SJSA1 (cell line): ENCODE measurements at regions not wholly inside any gene's neighbourhood (a gene's known extent, or its start where the extent isn't known, plus 50 kb on each side); places are given as distances from the start of the nearest gene placed in this dataset.

Experiments used
- DNase-seq, 2 experiments: peaks; one replicate each; pipeline ENCODE4 v3.0.0-alpha.2; 2015 to 2020; ENCODE audit warnings: low spot score in 2 of 2, low read depth in 1 of 2
- H3K27ac ChIP-seq: fragments of 250-450 bp; sonication (Bioruptor Pico); 2 replicates; pipeline ENCODE4 v1.5.1; 2020; ENCODE audit warnings: mild to moderate bottlenecking, moderate library complexity
- H3K27me3 ChIP-seq: fragments of 250-450 bp; sonication (Bioruptor Pico); replicated peaks from 2 replicates; pipeline ENCODE4 v1.5.1; 2020; ENCODE audit warnings: mild to moderate bottlenecking, moderate library complexity
- H3K36me3 ChIP-seq: fragments of 250-450 bp; sonication (Bioruptor Pico); 2 replicates; pipeline ENCODE4 v1.5.1; 2020; ENCODE audit warnings: mild to moderate bottlenecking
- H3K4me1 ChIP-seq: fragments of 250-450 bp; sonication (Bioruptor Pico); replicated peaks from 2 replicates; pipeline ENCODE4 v1.6.1; 2021; ENCODE audit warnings: mild to moderate bottlenecking
- H3K4me3 ChIP-seq: fragments of 250-450 bp; sonication (Bioruptor Pico); 2 replicates; pipeline ENCODE4 v1.5.1; 2020; ENCODE audit warnings: mild to moderate bottlenecking
- H3K9me3 ChIP-seq: fragments of 250-450 bp; sonication (Bioruptor Pico); replicated peaks from 2 replicates; pipeline ENCODE4 v1.5.1; 2020; ENCODE audit warnings: mild to moderate bottlenecking

DNA sequence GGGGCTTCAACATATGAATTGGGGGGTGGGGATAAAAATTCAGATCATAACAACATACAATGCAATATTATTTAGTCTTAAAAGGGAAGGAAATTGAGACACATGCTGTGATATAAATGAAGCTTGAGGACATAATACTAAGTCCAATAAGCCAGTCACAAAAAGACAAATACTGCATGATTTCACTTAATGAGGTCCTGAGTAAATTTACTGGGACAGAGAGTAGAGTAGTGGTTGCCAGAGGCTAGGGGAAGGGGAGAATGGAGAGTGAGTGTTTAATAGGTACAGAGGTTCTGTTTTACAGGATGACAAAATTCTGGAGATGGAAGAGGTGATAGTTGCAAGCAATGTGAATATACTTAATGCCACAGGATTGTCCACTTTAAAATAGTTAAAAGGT, 89.2 kb upstream of the RAPGEF2 start:
- H3K4me1 ChIP-seq, result no peaks in the 10 kb centered on the region; the same call in 1 of the 2 replicates
- no peaks in the 10 kb centered on the region for H3K9me3 ChIP-seq
- DNase-seq, result no peak
- no peak overlapping the region for H3K4me3 ChIP-seq
- H3K36me3 ChIP-seq, result no peaks in the 10 kb centered on the region
- no peak overlapping the region for H3K27ac ChIP-seq
- no peaks in the 10 kb centered on the region for H3K27me3 ChIP-seq

DNA sequence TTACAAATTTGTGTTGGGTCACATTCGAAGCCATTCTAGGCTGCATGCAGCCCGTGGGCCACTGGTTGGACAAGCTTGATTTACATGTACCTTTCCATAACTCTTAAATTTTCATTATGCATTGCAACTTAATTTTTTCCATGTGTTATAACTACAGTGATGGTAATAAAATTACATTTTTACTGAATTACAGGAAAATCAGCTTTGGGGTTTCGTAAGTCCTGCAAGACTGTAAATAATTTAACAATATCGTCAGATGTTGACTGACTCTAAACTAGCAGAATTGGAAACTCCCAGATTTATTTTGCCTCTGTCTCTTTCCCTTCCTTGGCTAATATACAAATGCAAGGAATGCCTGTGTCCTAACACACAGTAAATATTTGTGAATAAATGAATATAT, 88.0 kb upstream of the RAPGEF2 start:
- no peak for DNase-seq
- H3K27ac ChIP-seq, result no peak overlapping the region

DNA sequence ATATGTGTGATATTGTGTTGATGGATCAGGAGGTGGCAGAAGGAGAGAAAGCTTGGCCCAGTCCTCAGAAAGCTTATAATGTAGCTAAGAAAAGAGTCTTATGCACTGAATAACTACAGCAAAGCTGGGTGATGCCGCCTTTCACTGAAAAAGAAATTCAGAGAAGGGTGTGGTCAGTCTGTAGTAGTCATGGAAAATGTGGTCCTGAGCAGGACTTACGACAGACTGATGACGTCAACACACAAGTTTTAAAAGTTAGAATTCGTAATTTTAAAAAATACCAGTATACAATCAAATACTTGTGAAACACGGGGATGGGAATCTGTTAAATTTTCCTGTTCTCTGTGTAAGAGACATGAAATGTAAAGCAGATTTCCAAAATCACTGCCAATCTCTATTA, 87.0 kb upstream of the RAPGEF2 start:
- DNase-seq, result no peak
- H3K4me3 ChIP-seq, result no peak overlapping the region
- no peaks in the 10 kb centered on the region; the same call in 1 of the 2 replicates for H3K4me1 ChIP-seq
- H3K27ac ChIP-seq, result no peak overlapping the region
- no peaks in the 10 kb centered on the region for H3K9me3 ChIP-seq
- H3K36me3 ChIP-seq, result no peaks in the 10 kb centered on the region
- H3K27me3 ChIP-seq, result no peaks in the 10 kb centered on the region

More for the DNA sequence above, 88.0 kb upstream of the RAPGEF2 start:
- Histone ChIP-seq H3K36me3 (no peaks in the 10 kb centered on the region), H3K9me3 (no peaks in the 10 kb centered on the region), H3K4me1 (no peaks in the 10 kb centered on the region; the same call in 1 of the 2 replicates), H3K27me3 (no peaks in the 10 kb centered on the region), H3K4me3 (no peak overlapping the region)

DNA sequence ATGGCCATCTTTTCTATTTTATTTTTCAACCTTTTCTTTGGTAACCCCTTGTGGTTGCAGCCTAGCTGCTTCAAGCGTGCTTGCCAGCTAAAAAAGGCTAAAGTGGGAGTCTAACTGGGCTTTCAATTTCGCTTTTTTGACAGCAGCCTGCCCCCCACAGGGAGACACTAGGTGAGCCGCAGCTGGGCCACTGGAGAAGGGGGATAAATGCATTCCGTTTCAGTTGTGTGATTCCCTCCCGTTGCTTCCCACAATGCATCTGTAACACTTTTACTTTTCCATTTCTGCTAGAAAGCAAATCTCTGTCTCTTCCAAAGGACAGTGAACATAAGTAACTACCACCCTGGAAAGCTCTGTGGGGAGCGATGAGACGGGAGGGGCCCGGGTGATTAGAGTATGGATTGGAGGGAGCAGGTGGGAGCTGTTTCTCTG, 86.3 kb upstream of the RAPGEF2 start:
- DNase-seq, result peak in 1 of 2 experiments; percentile 16
- Histone ChIP-seq H3K27ac (no peak overlapping the region), H3K4me3 (no peak overlapping the region), H3K9me3 (no peaks in the 10 kb centered on the region), H3K4me1 (no peaks in the 10 kb centered on the region; the same call in 1 of the 2 replicates), H3K36me3 (no peaks in the 10 kb centered on the region), H3K27me3 (no peaks in the 10 kb centered on the region)

DNA sequence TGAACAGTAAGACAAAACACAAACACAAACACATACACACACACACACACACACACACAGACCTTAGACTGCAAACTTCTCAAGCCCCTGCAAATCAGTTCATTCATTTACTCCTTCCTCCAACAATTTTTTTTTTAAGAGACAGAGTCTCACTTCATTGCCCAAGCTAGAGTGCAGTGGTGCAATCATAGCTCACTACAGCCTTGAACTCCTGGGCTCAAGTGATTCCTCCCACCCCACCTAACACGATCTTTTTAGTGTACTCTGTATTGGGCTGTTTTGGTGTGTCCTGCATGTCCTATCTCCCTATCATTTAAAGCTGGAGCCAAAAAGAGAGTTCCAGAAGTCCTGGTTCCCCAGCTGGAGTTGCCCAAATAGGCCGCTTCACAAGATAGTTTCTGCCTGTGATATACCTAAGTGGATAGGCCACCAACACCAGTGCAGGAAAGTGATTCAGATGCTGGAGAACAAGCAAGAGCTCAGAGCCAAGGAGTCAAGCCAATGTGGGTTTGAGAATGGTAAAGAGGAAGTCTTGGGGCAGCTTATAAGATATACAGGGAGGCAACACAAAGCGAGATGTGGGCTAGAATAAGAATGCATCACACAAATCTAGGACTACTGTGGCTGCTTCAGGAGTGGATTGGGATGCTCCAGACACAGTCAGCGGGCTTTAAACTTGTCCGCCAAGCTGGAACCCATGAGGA, 85.4 kb upstream of the RAPGEF2 start:
- Histone ChIP-seq H3K4me1 (no peaks in the 10 kb centered on the region; the same call in 1 of the 2 replicates), H3K36me3 (no peaks in the 10 kb centered on the region), H3K9me3 (no peaks in the 10 kb centered on the region), H3K27ac (no peak overlapping the region), H3K27me3 (no peaks in the 10 kb centered on the region), H3K4me3 (no peak overlapping the region)
- DNase-seq, result no peak

DNA sequence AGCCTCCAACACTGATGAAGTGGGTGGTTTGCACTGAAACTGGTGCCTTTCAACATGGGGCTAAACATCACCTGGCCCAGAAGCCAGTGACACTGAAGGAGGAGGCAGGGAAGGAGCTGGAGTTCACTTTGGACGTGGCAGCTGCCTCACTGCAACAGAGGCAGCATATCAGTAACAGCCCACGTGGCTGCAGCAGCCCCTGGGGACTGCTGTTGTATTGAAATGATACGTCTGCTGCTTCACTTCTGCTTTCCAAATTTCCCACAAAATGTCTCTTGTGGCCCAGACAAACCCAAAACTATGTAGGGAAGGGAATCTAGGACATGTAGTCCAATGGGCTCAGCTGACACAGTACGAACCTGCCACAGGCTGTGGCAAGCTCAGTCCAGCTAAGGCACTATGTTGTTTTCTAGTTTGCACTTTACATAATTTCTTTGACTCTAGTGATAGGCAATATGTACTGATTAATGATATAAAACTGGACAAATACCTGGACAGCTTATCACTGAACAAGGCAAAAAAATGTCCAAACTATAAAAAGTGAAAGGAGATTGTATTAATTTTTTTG, 84.7 kb upstream of the RAPGEF2 start:
- Histone ChIP-seq H3K27ac (no peak overlapping the region), H3K4me3 (no peak overlapping the region), H3K36me3 (no peaks in the 10 kb centered on the region), H3K4me1 (no peaks in the 10 kb centered on the region; the same call in 1 of the 2 replicates), H3K27me3 (no peaks in the 10 kb centered on the region), H3K9me3 (no peaks in the 10 kb centered on the region)
- DNase-seq, result no peak

DNA sequence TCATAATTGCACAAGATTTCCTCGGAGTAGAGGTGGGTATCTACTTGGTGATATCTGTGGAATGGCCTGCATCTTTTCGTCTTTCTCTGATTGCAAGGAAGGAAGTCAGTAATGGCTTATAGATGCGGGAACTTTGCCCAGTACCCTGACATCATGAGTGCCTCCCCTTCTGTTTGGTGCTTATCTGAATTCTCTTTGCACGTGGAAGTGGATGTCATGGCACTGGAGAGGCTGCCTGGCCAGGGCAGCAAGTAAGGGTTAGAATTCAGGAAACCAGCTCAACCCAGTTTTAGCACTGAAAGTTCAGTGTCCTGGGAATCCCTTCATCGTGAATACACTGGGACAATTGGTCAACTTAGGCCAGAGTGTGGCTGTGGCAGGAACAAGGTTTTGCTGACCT, 83.5 kb upstream of the RAPGEF2 start:
- H3K4me3 ChIP-seq, result no peak overlapping the region
- DNase-seq, result no peak
- H3K36me3 ChIP-seq, result no peaks in the 10 kb centered on the region
- H3K27ac ChIP-seq, result no peak overlapping the region
- H3K4me1 ChIP-seq, result no peaks in the 10 kb centered on the region; the same call in 1 of the 2 replicates
- no peaks in the 10 kb centered on the region for H3K27me3 ChIP-seq
- H3K9me3 ChIP-seq, result no peaks in the 10 kb centered on the region

DNA sequence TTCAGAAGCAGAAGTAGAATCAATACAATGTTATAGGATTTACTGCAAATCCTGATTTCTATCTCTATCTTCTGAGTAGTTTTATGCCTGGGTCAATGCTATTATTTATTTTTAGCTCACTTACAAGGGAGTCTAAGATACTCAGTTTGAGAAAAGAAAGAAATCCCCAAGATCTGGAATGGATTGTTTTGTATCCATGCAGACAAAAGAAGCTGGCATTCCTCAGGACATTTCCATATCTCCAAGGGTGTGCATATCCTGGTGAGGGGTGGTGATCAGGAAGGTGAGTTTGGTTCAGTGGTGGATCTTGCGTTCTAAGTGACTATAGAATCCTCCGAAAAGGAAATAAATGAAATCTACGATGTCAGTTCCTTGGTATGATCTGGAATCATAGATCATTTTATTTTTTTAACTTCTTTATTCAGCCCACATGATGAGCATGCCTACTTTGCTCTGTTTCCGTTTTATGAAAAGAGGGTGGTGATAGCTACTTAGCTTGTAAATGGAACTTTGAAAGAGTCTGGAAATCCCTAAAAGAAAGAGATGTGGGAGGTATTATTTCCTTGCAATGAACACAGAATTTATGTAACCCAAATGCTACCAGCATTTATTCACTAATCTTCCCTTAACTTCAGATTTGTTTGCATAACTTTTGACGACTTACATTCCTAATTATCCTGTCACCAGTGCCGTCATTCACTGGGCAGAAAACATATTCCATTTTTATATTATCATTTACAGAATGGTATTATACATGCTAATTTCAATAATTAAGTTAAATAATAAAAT, 81.1 kb upstream of the RAPGEF2 start:
- no peaks in the 10 kb centered on the region for H3K27me3 ChIP-seq
- H3K36me3 ChIP-seq, result no peaks in the 10 kb centered on the region
- no peak overlapping the region for H3K4me3 ChIP-seq
- no peak overlapping the region for H3K27ac ChIP-seq
- no peaks in the 10 kb centered on the region for H3K9me3 ChIP-seq
- H3K4me1 ChIP-seq, result no peaks in the 10 kb centered on the region
- DNase-seq, result no peak

DNA sequence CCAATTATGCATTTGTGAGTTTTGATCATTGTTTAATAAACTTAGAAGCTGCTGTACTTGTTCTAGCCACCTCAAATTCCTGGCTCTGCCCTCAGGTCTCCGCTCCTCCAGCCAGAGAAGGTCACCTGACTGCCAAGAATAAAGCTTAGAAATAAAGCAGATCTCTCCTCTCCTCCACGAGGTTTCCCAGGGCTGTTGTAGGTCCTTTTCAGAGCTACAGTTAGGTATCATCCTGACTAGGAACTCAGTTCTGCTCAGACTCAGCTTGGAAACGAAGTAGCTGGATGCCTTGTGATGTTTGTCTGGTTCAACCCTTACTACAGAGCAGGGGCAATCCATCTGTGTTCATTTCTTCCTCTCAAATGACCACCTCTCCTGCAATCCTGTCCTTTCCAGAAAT, 79.1 kb upstream of the RAPGEF2 start:
- no peak overlapping the region for H3K27ac ChIP-seq
- H3K36me3 ChIP-seq, result no peaks in the 10 kb centered on the region
- no peaks in the 10 kb centered on the region for H3K9me3 ChIP-seq

DNA sequence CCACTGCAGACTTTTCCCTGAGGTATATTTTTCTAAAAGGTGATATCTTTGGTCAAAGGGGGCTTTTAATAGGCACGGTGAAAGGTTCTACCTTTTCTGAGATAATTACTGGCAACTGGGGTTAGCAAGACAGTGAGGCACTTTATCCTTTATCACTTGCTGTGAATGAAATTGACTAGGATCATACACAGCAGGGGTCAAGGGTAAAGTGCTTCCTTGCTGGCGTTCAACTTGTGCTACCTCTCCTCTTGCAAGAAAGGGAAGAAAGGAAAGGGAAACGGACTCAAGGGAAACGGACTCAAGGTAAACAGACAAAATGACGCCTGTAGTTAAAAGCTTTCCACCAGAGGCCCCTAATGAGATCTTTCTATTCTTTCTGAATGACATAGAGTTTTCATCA, 78.6 kb upstream of the RAPGEF2 start:
- Histone ChIP-seq H3K4me1 (no peaks in the 10 kb centered on the region), H3K9me3 (no peaks in the 10 kb centered on the region), H3K27me3 (no peaks in the 10 kb centered on the region), H3K36me3 (no peaks in the 10 kb centered on the region), H3K27ac (no peak overlapping the region), H3K4me3 (no peak overlapping the region)
- no peak for DNase-seq

More for the DNA sequence above, 79.1 kb upstream of the RAPGEF2 start:
- no peak for DNase-seq
- H3K27me3 ChIP-seq, result no peaks in the 10 kb centered on the region
- no peak overlapping the region for H3K4me3 ChIP-seq
- H3K4me1 ChIP-seq, result no peaks in the 10 kb centered on the region

DNA sequence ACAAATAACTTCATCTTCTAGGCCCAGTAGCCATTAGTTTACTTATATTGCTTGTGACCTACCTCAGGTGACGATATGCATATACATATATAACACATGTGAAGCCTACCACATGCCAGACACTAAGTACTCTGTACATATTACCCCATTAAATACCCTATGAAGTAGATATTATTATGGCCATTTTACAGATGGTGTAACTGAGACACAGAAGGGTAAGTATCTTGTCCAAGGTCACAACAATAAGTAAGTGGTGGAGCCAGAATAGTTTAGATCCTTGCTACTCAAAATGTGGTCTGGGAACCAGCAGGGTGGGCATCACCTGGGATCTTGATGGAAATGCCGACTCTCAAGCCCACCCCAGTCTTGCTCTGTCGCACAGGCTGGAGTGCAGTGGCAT, 78.1 kb upstream of the RAPGEF2 start:
- Histone ChIP-seq H3K4me1 (no peaks in the 10 kb centered on the region), H3K4me3 (no peak overlapping the region), H3K27ac (no peak overlapping the region), H3K27me3 (no peaks in the 10 kb centered on the region), H3K9me3 (no peaks in the 10 kb centered on the region), H3K36me3 (no peaks in the 10 kb centered on the region)
- no peak for DNase-seq

DNA sequence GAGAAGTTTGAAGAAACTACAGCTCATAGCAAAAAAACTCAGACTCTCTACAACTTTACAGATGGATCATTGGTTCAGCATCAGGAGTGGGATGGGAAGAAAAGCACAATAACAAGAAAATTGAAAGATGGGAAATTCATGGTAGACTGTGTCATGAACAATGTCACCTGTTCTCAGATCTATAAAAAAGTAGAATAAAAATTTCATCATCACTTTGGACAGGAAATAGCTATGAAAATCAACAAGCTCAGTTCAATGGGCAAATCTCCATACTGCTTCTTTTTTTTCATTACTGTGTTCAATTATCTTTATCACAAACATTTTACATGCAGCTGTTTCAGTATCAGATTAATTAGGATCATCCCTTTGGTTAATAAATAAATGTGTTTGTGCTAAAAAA, 76.5 kb upstream of the RAPGEF2 start:
- Histone ChIP-seq H3K36me3 (no peaks in the 10 kb centered on the region), H3K27me3 (no peaks in the 10 kb centered on the region; the same call in 1 of the 2 replicates), H3K4me1 (no peaks in the 10 kb centered on the region), H3K9me3 (no peaks in the 10 kb centered on the region), H3K4me3 (no peak overlapping the region), H3K27ac (no peak overlapping the region)
- no peak for DNase-seq

DNA sequence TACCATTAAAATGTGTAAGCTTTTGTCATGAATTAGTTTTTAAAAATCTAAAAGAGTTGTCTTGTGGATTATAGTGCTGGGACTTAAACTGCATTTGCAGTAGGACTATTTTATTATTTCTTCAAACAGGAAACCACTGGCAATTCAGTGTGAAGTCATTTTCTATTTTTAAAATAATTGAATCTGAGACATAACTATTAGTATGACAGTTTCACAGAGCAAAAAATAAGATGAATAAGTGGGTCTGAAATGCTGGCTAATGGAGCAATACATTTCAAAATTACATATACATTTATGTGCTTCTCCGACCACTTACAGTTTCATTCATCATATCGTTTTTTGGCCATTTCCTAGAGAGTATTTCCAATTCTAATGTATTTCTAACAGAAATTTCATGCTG, 75.3 kb upstream of the RAPGEF2 start:
- H3K27ac ChIP-seq, result no peak overlapping the region
- DNase-seq, result no peak
- H3K9me3 ChIP-seq, result no peaks in the 10 kb centered on the region
- H3K36me3 ChIP-seq, result no peaks in the 10 kb centered on the region
- H3K4me3 ChIP-seq, result no peak overlapping the region
- H3K27me3 ChIP-seq, result no peaks in the 10 kb centered on the region; the same call in 1 of the 2 replicates
- no peaks in the 10 kb centered on the region for H3K4me1 ChIP-seq

DNA sequence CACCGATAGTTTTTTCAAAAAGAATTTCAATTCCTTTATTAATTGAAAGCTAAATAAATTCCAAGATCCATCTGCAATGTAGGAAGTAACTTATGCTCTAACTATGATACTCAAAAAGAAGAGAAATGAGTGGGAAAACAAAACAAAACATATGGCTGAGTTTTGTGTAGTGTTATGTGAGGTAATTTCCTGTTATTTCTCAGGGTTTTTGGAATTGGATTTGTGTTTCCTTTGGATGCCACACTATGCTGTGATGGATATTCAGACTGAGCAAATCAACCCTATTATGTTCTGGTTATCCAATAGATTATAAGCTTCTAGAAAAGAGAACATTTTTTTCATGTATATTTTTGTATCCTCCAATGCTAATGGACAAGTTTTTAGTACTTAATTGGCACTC, 73.4 kb upstream of the RAPGEF2 start:
- no peak overlapping the region for H3K27ac ChIP-seq
- no peak overlapping the region for H3K4me3 ChIP-seq
- no peaks in the 10 kb centered on the region; the same call in 1 of the 2 replicates for H3K27me3 ChIP-seq
- H3K36me3 ChIP-seq, result no peaks in the 10 kb centered on the region
- no peaks in the 10 kb centered on the region for H3K4me1 ChIP-seq
- no peaks in the 10 kb centered on the region for H3K9me3 ChIP-seq
- DNase-seq, result no peak
